Testis (tissue), 2 donors: ENCODE measurements at regions not wholly inside any gene's neighbourhood (a gene's known extent, or its start where the extent isn't known, plus 50 kb on each side); places are given as distances from the start of the nearest gene placed in this dataset.
"Not testable (repeated sequence)": the region's sequence is repeated elsewhere in the genome, so short reads cannot be mapped to it uniquely, and the experiment has no call there.

Experiments used
- DNase-seq: peaks from one replicate; pipeline ENCODE4 v3.0.0-alpha.2; 2019
- H3K27ac ChIP-seq, 2 donors: fragments of 200-600 bp; sonication (generic); one replicate each; pipeline ENCODE4 v1.5.1; 2019
- H3K27me3 ChIP-seq: fragments of 200-600 bp; sonication (generic); one replicate; pipeline ENCODE4 v1.5.1; 2019
- H3K36me3 ChIP-seq: fragments of 200-600 bp; sonication (generic); one replicate; pipeline ENCODE4 v1.5.1; 2017; ENCODE audit warnings: low read depth; ENCODE audit errors: missing control alignments
- H3K4me1 ChIP-seq: fragments of 200-600 bp; sonication (generic); one replicate; pipeline ENCODE4 v1.5.1; 2019
- H3K4me3 ChIP-seq, 2 donors: fragments of 200-600 bp; sonication (generic); one replicate each; pipeline ENCODE4 v1.5.1; 2017 to 2019
- H3K9me3 ChIP-seq: fragments of 200-600 bp; sonication (generic); one replicate; pipeline ENCODE4 v1.5.1; 2017
- CTCF ChIP-seq, 3 experiments: fragments of 450-650 bp in 2 of 3; fragments of 200-600 bp in 1 of 3; sonication (generic) in 1 of 3; IDR thresholded peaks; one replicate each; pipeline ENCODE4 v1.5.1; 2016 to 2019; ENCODE audit warnings: antibody characterized with exemption in 3 of 3, mild to moderate bottlenecking in 2 of 3, moderate library complexity in 1 of 3
- POLR2A ChIP-seq: fragments of 450-650 bp; IDR thresholded peaks from one replicate; pipeline ENCODE4 v1.6.1; 2017; ENCODE audit warnings: antibody characterized with exemption, mild to moderate bottlenecking, moderate library complexity
- WGBS, 2 donors: methylation state at CpG; one replicate each; pipeline ENCODE4 v1.1.5; 2018; 5-methylcytosine and 5-hydroxymethylcytosine counted together
- intact Hi-C: fragments of 100-400 bp; cut with DNase I; formaldehyde crosslinking; loops from one replicate; pipeline ENCODE4 v1.15.1; 2023; ENCODE audit warnings: low total_unique reads

GRCh38 chr7:113338071-113338696 lies 219.8 kb upstream of the SMIM30 start:
- H3K9me3 ChIP-seq = no peaks in the 10 kb centered on the region
- intact Hi-C loops = no loop called here
- no peaks in the 10 kb centered on the region for H3K36me3 ChIP-seq
- no peaks in the 10 kb centered on the region for H3K27me3 ChIP-seq
- TF ChIP-seq CTCF (IDR thresholded peaks at IDR 0.05) (no peak), POLR2A (no peak)
- 70 to 73% methylated on average over 4 of the region's 4 CpGs for WGBS, 2 donors
- no peak for DNase-seq
- no peak overlapping the region for H3K27ac ChIP-seq
- H3K4me1 ChIP-seq = no peaks in the 10 kb centered on the region
- no peak overlapping the region for H3K4me3 ChIP-seq

GRCh38 chr7:113336838-113337237 lies 218.5 kb upstream of the SMIM30 start:
- DNase-seq, intact Hi-C loops: not testable (repeated sequence)
- WGBS, 2 donors = 90 to 92% methylated on average over 1 of the region's 1 CpG

GRCh38 chr7:113331155-113331898 lies 213.0 kb upstream of the SMIM30 start:
- intact Hi-C loops = no loop called here
- Histone ChIP-seq H3K27me3 (no peaks in the 10 kb centered on the region), H3K9me3 (no peaks in the 10 kb centered on the region), H3K4me1 (no peaks in the 10 kb centered on the region), H3K4me3 (no peak overlapping the region), H3K36me3 (no peaks in the 10 kb centered on the region), H3K27ac (no peak overlapping the region)
- TF ChIP-seq CTCF (IDR thresholded peaks at IDR 0.05) = no peak
- no peak for TF ChIP-seq POLR2A
- DNase-seq = no peak
- 64 to 84% methylated on average over 7 to 15 of the region's 15 CpGs for WGBS, 2 donors

More at GRCh38 chr7:113336838-113337237, 218.5 kb upstream of the SMIM30 start:
- not testable (repeated sequence) for H3K4me1 ChIP-seq, H3K27me3 ChIP-seq, H3K9me3 ChIP-seq, H3K4me3 ChIP-seq, H3K36me3 ChIP-seq, H3K27ac ChIP-seq

- Histone ChIP-seq H3K9me3 (no peaks in the 10 kb centered on the region), H3K27me3 (no peaks in the 10 kb centered on the region), H3K4me1 (no peaks in the 10 kb centered on the region), H3K36me3 (no peaks in the 10 kb centered on the region), H3K4me3 (no peak overlapping the region), H3K27ac (no peak overlapping the region)
- intact Hi-C loops = no loop called here
- DNase-seq = no peak
- TF ChIP-seq POLR2A = no peak
- no peak for TF ChIP-seq CTCF (IDR thresholded peaks at IDR 0.05)
- WGBS, 2 donors = 90 to 94% methylated on average over 2 of the region's 2 CpGs
These were observed 202.8 kb upstream of the SMIM30 start for GRCh38 chr7:113321201-113321600.

GRCh38 chr7:113320419-113320818 lies 202.1 kb upstream of the SMIM30 start:
- DNase-seq = no peak
- 90 to 96% methylated on average over 4 of the region's 4 CpGs for WGBS, 2 donors
- TF ChIP-seq CTCF (IDR thresholded peaks at IDR 0.05) (no peak), POLR2A (no peak)
- no peak overlapping the region for H3K27ac ChIP-seq
- no peaks in the 10 kb centered on the region for H3K4me1 ChIP-seq
- no peaks in the 10 kb centered on the region for H3K27me3 ChIP-seq
- H3K4me3 ChIP-seq = no peak overlapping the region
- H3K36me3 ChIP-seq = no peaks in the 10 kb centered on the region
- intact Hi-C loops = no loop called here
- H3K9me3 ChIP-seq = no peaks in the 10 kb centered on the region
